Kidney capillary endothelial cell (primary cell): ENCODE measurements at regions not wholly inside any gene's neighbourhood (a gene's known extent, or its start where the extent isn't known, plus 50 kb on each side); places are given as distances from the start of the nearest gene placed in this dataset.
A peak's percentile ranks its signal among the peaks of the same experiment; 100 is the strongest.

Experiments
- DNase-seq: peaks from one replicate; pipeline ENCODE4 v3.0.0-alpha.2; 2018; ENCODE audit warnings: low spot score

- no peak for DNase-seq
Observed at GRCh38 chr10:113292086-113292485, 260.8 kb upstream of the HABP2 start.

DNA sequence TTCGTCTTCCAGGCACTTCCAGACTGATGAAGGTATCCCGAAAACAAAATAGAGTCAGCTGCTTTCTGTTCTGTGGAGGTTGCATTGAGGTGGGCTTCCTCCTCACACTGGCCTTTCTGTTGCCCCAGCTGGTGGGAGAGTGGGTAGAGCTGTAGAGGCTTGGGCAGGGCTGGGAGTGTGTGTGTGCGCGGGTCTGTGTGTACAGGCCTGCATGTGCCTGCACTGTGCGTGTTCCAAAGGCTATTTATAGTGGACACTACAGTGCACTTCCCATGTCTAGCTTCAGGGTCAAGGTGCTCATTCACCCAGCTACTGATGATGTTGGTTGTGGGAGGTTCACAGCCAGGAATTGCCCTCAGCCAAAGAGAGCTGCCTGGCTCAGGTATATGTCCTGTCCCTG, 260.1 kb upstream of the HABP2 start:
- no peak for DNase-seq

- no peak for DNase-seq
Observed at GRCh38 chr10:113293167-113293566, 259.7 kb upstream of the HABP2 start.

DNA sequence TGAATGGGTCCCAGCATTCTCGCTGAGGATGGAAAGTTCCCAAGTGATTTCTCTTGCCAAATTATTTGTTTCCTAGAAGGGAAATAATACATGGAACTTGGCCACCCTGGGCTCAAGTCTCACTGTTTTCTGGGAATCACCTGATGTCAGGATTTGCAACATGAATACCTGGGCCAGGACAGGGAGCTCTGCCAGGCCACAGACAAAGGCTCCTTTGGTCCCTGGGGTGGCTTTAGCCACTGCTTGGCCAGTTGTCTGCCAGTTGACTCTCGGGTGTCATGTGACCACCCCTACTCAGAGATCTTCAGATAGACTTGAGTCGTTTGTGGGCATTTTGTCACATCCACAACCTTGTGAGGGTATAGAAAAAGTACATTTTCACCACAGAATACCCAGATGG, 258.0 kb upstream of the HABP2 start:
- no peak for DNase-seq

DNA sequence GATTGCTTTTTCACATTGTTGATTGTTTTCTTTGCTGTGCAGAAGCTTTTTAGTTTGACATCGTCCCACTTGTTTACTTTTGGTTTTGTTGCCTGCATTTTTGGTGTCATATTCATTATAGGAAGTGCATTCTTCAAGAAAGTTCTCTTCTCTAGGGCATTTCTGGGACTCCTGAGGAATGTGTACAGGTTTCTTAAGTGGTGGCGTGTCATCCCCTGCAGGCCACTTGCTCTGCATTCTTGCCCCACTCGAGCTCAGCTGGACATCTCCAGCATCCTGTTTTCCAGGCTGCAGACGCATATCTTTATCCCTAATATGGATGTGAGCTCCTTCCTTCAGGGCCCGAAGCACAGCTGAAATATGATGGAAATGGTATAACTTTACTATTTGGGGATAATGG, 255.6 kb upstream of the HABP2 start:
- DNase-seq: peak; percentile 20

DNA sequence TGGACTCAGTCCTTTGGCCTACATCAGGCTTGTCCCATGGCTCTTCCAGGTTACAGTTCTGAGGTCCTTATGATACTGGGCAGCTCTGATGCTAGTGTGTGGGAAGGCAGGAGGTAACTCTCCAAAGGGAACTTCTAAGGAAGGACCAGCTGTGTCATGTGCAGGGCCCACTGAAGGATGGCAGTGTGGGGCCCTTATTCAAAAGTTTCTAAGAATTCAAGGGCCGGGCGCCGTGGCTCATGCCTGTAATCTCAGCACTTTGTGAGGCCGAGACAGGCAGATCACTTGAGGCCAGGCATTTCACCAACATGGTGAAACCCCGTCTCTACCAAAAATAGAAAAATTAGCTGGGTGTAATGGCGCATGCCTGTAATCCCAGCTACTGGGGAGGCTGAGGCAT, 254.2 kb upstream of the HABP2 start:
- DNase-seq: no peak

DNA sequence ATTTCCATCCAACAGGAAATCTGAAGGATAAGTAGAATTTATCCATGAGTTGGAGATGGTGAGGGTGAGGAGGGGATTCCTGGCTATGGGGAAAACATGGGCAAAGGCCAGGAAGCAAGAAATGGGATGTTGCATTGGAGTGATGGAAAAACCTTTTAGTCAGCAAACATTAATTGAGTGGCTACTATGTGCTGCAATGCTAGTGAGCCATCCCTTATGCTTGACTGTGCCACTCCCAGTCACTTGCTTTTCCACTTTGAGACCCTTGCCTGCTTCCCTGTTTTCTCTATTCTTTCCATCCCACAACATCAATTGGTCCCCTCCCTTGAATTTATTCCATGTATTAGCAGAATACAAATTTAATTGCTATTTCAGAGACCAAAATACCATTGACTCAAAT, 252.7 kb upstream of the HABP2 start:
- DNase-seq: no peak

DNA sequence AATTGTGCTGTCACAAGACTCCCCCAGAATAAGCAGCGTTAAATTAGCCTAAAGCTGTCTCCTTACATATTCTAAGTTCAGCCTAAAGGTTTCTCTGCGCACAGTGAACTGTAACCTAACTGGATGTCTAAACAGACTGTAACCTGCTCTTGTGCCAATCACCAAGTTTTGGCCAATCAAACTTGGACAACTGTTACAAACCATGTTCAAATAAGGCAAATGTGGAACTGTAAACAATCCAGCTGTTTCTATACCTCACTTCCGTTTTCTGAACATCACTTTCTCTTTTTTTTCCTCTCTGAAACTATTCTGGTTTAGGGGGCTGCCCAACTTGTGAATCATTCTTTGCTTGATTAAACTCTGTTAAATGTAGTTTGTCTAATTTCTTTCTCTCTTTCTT, 252.2 kb upstream of the HABP2 start:
- DNase-seq: no peak

GRCh38 chr10:113301342-113301984, 251.4 kb upstream of the HABP2 start:
- peak; percentile 31 for DNase-seq

GRCh38 chr10:113302062-113302461, 250.8 kb upstream of the HABP2 start:
- no peak for DNase-seq

- no peak for DNase-seq
Observed at GRCh38 chr10:113303544-113304146, 249.2 kb upstream of the HABP2 start.

DNA sequence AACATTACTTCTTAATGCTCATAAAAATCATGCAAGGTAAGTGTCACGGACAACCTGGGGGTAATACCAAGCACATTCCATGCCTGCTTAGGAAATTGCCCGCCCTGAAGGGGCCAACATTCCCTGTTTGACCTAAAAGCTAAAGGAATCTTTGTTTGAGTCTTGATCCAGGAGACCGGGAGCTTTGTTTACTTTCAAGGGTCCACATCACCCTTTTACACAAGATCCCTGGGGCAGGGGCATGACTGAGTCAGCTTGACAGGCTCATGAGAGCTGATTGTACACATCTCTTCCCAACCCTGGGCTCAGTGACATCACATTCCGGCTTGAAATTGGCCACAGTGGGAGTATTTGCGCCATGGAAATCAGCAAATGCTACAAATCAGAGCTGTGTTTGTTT, 248.1 kb upstream of the HABP2 start:
- DNase-seq: no peak

GRCh38 chr10:113305871-113306270, 247.0 kb upstream of the HABP2 start:
- DNase-seq: no peak

GRCh38 chr10:113309791-113310190, 243.1 kb upstream of the HABP2 start:
- no peak for DNase-seq

DNA sequence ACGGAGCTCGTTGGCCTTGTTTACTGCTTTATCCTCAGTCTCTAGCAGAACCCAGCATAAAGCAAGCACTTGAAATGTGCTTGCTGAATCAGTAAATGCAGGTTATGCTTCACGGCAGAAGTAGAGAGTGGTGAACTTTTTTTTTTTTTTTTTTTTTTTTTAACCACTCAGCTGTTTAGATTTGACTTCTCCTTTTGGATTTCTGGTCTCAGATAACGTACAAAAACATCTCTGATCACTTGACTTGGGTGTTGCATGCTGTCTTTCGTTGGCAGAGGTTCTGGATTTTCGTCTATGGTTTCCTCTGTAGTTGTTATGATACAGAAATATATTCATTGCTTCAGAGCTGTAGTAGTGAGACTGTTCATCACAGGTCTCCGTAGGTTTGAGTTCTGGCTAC, 242.5 kb upstream of the HABP2 start:
- no peak for DNase-seq

- no peak for DNase-seq
Observed at GRCh38 chr10:113313048-113313602, 239.7 kb upstream of the HABP2 start.

- DNase-seq: no peak
Observed at GRCh38 chr10:113313722-113314121, 239.1 kb upstream of the HABP2 start.

- DNase-seq: no peak
Observed at GRCh38 chr10:113316506-113316905, 236.3 kb upstream of the HABP2 start.

DNA sequence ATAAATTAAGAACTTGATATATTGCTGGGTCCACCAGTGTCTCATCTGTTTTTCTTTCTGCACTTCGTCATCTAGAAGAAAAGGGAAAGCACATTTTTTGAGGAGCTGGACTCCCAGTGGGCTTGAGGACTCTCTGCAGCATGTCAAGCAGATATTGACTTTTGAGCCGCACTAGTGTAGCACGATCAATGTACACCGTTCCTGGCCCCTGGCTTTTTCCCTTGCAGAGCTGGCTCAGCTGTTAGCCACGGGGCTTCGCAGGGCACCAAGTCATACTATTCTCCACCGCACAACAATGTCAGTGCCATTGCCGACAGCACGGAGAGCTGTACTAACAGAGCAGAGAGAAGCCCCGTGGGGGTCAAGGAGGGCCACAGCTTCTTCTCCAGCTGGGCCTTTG, 235.4 kb upstream of the HABP2 start:
- no peak for DNase-seq

DNA sequence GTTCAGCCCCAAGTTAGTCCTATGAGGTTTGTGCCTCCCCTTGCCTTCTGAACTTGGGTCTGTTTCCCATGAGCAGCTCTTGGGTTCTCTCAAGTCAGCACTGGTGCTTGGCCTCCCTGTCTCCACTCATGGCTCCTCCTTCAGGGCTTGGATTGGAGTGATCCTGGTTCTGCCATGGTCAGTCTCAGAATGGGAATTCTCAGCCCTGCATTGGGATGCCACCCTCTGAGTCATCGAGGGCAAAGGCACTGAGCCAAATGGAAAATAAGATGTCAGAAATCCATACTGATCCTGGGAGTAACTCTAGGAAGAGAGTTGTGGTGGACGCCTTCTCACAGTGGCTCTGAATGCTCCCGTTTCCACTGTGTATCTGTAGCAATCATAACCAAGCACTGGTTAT, 233.4 kb upstream of the HABP2 start:
- no peak for DNase-seq

GRCh38 chr10:113320211-113320610, 232.6 kb upstream of the HABP2 start:
- DNase-seq: no peak

- DNase-seq: no peak
Observed at GRCh38 chr10:113320987-113321386, 231.9 kb upstream of the HABP2 start.

DNA sequence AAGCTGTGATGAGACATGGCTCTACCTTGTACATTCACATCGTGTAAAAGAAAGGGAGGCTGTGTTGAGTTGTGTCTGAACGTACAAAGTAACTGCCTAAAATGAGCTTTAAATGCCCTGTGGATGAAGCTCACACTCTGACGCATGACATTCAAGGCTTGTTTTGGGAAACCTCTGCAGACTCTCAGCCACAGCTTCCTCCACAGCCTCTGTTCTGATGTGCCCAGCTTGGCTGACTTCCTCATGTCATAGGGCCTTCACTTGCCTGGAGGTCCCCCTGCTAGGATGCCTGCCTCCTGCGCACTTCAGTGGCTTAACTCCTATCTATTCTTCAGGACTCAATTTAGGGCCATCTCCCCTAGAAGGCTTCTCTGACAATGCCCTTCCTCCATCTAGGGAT, 230.0 kb upstream of the HABP2 start:
- DNase-seq: no peak

DNA sequence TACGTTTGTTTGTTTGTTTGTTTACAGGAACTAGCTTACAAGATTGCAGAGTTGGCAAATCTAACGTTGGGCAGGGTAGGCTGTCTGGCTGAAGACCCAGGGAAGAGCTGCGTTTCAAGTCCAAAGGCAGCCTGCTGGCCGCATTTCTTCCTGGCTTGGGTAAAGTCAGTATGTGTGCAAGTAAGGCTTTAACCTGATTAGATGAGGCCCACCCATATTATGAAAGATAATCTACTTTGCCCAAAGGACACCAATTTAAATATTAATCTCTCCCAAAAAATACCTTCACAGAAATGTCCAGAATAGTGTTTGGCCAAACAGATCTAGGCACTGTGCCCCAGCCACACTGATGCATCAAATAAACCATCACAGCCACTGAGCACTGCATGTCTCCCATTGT, 228.9 kb upstream of the HABP2 start:
- no peak for DNase-seq
